Adrenal gland (tissue), 5 donors: ENCODE measurements at regions not wholly inside any gene's neighbourhood (a gene's known extent, or its start where the extent isn't known, plus 50 kb on each side); places are given as distances from the start of the nearest gene placed in this dataset.

Experiments
- CTCF ChIP-seq, 6 experiments: fragments of 450-650 bp in 4 of 6; fragments of 200-600 bp in 2 of 6; sonication (generic) in 1 of 6; IDR thresholded peaks; 1 replicate in 5 of 6; 2 replicates in 1 of 6; pipeline versions ENCODE4 v1.5.1 to v1.8.0; 2016 to 2021; ENCODE audit warnings: antibody characterized with exemption in 6 of 6, mild to moderate bottlenecking in 2 of 6, moderate library complexity in 1 of 6
- POLR2A ChIP-seq, 2 donors: fragments of 450-650 bp; IDR thresholded peaks; one replicate each; pipeline ENCODE4 v1.6.1; 2017; ENCODE audit warnings: antibody characterized with exemption in 2 of 2, mild to moderate bottlenecking in 2 of 2, moderate library complexity in 1 of 2
- donor health status: DM: no; HTN: no; CAD: no.

- TF ChIP-seq CTCF (IDR thresholded peaks at IDR 0.05) = no peak
- TF ChIP-seq POLR2A (IDR thresholded peaks at IDR 0.05) = no peak
These were observed 278.3 kb downstream of the CHL1 start for GRCh38 chr3:474828-475227.
